ENCODE measurements at regions not wholly inside any gene's neighbourhood (a gene's known extent, or its start where the extent isn't known, plus 50 kb on each side); places are given as distances from the start of the nearest gene placed in this dataset.
A peak's percentile ranks its signal among the peaks of the same experiment; 100 is the strongest.

DNA sequence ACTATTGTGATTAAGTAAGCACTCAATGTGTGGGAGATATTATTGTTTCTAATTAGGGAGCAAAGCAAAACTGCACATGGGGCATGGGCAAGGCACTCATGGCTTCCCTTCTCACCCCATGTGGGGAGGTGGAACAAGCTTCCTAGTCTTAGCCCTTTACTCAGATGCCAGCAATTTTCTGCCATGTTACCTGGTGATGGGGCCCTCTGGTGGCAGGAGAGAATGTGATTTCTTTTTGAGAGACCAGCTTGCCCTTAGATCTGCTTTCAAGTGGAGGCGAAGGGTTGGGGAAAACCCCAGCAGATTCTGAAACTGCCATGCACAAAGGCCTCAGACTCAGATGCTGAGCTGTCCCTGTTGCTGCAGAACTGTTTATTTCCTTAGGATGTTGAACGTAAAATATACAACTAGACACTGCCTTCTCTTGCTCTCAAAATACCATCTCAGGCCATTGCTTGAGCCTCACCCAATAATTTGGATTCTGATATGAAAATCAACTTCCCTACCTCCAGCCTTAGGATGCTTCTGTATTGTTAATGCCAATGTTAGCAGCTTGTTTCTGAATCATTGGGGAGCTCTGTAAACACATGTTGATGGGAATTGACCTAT, 130.2 kb upstream of the TPRG1 start:
- DNase-seq (ENCODE audit: low read depth in 2 of 2) = peak; percentile 52 to 56
- TF ChIP-seq, protein P1, sequence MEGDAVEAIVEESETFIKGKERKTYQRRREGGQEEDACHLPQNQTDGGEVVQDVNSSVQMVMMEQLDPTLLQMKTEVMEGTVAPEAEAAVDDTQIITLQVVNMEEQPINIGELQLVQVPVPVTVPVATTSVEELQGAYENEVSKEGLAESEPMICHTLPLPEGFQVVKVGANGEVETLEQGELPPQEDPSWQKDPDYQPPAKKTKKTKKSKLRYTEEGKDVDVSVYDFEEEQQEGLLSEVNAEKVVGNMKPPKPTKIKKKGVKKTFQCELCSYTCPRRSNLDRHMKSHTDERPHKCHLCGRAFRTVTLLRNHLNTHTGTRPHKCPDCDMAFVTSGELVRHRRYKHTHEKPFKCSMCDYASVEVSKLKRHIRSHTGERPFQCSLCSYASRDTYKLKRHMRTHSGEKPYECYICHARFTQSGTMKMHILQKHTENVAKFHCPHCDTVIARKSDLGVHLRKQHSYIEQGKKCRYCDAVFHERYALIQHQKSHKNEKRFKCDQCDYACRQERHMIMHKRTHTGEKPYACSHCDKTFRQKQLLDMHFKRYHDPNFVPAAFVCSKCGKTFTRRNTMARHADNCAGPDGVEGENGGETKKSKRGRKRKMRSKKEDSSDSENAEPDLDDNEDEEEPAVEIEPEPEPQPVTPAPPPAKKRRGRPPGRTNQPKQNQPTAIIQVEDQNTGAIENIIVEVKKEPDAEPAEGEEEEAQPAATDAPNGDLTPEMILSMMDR (IDR thresholded peaks at IDR 0.05; ENCODE audit: low read depth, low read length) = peak; percentile 44
- H3K4me3 ChIP-seq (replicated peaks in 1 of 2; ENCODE audit: low read depth in 2 of 2, low read length in 2 of 2) = no peak overlapping the region

DNA sequence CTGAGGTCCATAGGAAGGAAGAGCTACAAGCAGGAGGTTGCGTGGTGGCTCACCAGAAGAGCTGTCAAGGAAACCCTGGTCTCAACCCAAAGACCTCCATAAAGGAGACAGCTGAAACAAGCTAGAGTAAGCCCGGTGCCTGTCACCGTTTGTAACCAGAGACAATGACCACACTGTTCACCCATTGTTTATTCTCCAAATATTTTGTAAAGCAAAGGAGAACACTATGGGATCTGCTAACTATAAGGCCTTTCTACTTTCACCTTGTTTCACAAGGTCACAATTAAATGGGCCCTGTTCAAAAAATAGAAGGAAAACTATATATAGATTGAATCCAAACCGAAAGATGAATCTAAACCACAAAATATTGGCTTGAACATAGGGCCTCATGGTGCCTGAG, 128.9 kb upstream of the TPRG1 start:
- H3K4me3 ChIP-seq (replicated peaks in 1 of 2; ENCODE audit: low read depth in 2 of 2, low read length in 2 of 2) = no peak overlapping the region
- no peak for DNase-seq (ENCODE audit: low read depth in 2 of 2)
- TF ChIP-seq, protein P1 (IDR thresholded peaks at IDR 0.05; ENCODE audit: low read depth, low read length) = no peak

DNA sequence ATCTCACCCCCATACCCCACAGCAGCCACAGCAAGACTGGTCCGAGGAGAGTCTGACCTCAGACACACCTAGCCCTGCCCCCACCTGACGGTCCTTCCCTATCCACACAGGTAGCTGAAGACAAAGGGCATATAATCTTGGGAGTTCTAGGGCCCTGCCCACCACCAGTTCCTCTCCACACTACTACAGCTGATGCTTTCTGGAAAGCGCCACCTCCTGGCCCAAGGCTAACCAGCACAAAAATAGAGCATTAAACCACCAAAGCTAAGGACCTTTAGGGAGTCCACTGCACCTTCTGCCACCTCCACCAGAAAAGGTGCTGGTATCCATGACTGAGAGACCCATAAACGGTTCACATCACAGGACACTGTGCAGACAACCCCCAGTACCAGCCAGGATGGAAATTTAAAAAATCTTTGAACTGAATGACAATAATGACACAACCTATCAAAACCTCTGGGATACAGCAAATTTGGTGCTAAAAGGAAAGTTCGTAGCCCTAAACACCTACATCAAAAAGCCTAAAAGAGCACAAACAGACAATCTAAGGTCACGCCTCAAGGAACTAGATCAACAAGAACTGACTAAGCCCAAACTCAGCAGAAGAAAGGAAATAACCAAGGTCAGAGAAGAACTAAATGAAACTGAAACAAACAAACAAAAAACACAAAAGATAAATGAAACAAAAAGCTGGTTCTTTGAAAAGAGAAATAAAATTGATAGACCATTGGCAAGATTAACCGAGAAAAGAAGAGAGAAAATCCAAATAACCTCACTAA, 122.1 kb upstream of the TPRG1 start:
- H3K4me3 ChIP-seq (replicated peaks in 1 of 2; ENCODE audit: low read depth in 2 of 2, low read length in 2 of 2) = no peak overlapping the region
- DNase-seq (ENCODE audit: low read depth in 2 of 2) = peak in 1 of 2 donors; percentile 3
- TF ChIP-seq, protein P1 (IDR thresholded peaks at IDR 0.05; ENCODE audit: low read depth, low read length) = peak; percentile 19

DNA sequence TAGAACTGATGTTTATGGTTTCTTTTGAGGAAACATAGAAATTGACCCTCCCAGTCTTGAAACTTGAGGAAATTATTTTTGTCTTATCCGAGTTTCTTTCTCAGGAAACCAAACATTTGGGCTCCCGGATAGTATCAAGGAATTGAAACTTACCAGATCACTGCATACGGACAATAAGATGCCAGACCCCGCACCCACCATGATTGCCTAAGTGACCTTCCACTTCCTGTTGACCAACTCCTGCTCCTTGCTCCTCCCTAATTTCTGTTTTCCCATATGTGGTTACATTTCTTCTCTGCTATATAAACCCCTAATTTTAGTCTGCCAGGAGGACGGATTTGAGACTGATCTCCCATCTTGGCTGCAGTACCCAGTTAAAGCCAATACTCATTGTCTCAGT, 118.4 kb upstream of the TPRG1 start:
- no peak overlapping the region for H3K4me3 ChIP-seq (replicated peaks in 1 of 2; ENCODE audit: low read depth in 2 of 2, low read length in 2 of 2)
- no peak for DNase-seq (ENCODE audit: low read depth in 2 of 2)
- TF ChIP-seq, protein P1 (IDR thresholded peaks at IDR 0.05; ENCODE audit: low read depth, low read length) = no peak

DNA sequence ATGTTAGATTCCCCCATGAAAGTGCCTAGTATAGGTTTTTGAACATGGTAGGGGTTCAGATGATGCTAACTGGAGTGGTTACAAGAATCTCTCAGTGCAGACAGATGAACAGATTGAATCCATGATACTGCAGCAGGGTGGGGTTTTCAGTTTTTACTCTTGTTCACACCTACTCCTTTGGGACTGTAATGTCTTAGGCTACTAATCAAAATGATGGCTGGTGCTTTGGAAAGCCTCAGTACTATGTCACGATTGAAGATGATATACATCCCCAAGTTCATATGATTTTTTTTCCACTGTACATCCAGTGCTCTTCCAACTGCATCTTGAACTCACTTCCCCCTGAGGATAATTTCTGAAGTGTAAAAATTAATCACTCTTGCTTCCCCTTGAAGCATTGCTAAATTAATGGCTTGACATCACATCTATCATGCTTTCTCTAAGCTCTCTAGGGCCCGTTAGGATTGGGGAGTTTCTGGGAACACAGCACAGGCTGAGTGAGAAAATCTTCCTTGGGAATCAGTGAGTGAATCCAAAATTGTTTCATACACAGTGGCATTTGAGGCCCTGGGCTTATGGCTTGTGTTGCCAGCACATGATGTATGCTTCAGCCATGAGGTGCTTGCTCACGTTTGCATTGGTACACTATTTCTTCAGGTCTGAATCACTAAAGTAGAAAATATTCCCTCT, 115.0 kb upstream of the TPRG1 start:
- H3K4me3 ChIP-seq (replicated peaks in 1 of 2; ENCODE audit: low read depth in 2 of 2, low read length in 2 of 2) = no peak overlapping the region
- DNase-seq (ENCODE audit: low read depth in 2 of 2) = peak in 1 of 2 donors; percentile 2
- TF ChIP-seq, protein P1 (IDR thresholded peaks at IDR 0.05; ENCODE audit: low read depth, low read length) = no peak

DNA sequence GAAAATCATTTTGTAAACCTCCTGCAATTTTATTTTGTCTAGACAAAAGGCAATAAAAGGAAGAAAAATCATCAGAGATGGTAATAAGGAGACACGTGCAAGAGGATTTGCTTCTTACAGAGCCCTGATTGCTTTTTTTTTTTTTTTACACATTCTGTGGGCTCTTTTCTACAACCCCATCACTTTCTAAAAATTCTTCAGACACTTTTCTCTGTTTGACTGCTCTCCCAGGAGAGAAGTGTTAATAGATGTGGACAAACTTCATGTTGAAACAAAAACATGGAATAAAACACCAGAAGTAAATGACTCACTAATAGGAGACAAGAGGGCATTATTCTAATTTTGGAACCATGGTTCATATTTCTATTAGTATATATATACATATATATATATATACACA, 114.4 kb upstream of the TPRG1 start:
- TF ChIP-seq, protein P1 (IDR thresholded peaks at IDR 0.05; ENCODE audit: low read depth, low read length) = no peak
- no peak for DNase-seq (ENCODE audit: low read depth in 2 of 2)
- no peak overlapping the region for H3K4me3 ChIP-seq (replicated peaks in 1 of 2; ENCODE audit: low read depth in 2 of 2, low read length in 2 of 2)

Measured in cardiac fibroblast (primary cell).